HEK293 (cell line): ENCODE measurements at regions not wholly inside any gene's neighbourhood (a gene's known extent, or its start where the extent isn't known, plus 50 kb on each side); places are given as distances from the start of the nearest gene placed in this dataset.

Experiments
- CTCF ChIA-PET: fragments of 350-600 bp; formaldehyde crosslinking; extraction: SDS; loops from one replicate; lab custom pipeline; 2021; ENCODE audit warnings: antibody characterized with exemption; lab: Yijun Ruan, JAX
- POLR2A ChIA-PET: fragments of 300-600 bp; formaldehyde crosslinking; extraction: SDS; loops from one replicate; lab custom pipeline; 2020; ENCODE audit warnings: antibody characterized with exemption, inconsistent platforms; lab: Yijun Ruan, JAX
- H3K27ac ChIP-seq: fragments of 200-500 bp; sonication (Bioruptor generic); 2 replicates; pipeline ENCODE4 v1.5.1; 2014; ENCODE audit warnings: low read depth, low read length, control low read depth, inconsistent platforms; ENCODE audit errors: extremely low read depth
- H3K36me3 ChIP-seq, 2 experiments: fragments of 200-500 bp in 1 of 2; sonication (Bioruptor generic) in 1 of 2; 1 replicate in 1 of 2; 2 replicates in 1 of 2; pipeline ENCODE4 v1.5.1; 2014 to 2017; ENCODE audit warnings: inconsistent platforms in 2 of 2, low read length in 2 of 2; ENCODE audit not compliant: control insufficient read depth in 2 of 2, insufficient read depth in 1 of 2
- H3K4me1 ChIP-seq: fragments of 200-500 bp; sonication (Bioruptor generic); 2 replicates; pipeline ENCODE4 v1.5.1; 2014; ENCODE audit warnings: mild to moderate bottlenecking, low read length, inconsistent platforms; ENCODE audit not compliant: control insufficient read depth, insufficient read depth
- H3K4me3 ChIP-seq: 2 replicates; pipeline ENCODE4 v1.5.1; 2011; ENCODE audit warnings: low read depth, mild to moderate bottlenecking, control low read depth, low read length, moderate library complexity
- H3K9me3 ChIP-seq: fragments of 200-500 bp; sonication (Bioruptor generic); 2 replicates; pipeline ENCODE4 v1.5.1; 2014; ENCODE audit warnings: low read depth, low read length, inconsistent platforms; ENCODE audit not compliant: control insufficient read depth, insufficient read depth
- REPIN1 ChIP-seq: fragments of 450-650 bp; formaldehyde crosslinking; IDR thresholded peaks from 2 replicates; pipeline ENCODE4 v1.5.1; 2017; ENCODE audit warnings: missing biosample characterization, missing genetic modification characterization, low read depth
- SP3 ChIP-seq: fragments of 450-650 bp; formaldehyde crosslinking; IDR thresholded peaks from 2 replicates; pipeline ENCODE4 v1.5.1; 2016; ENCODE audit warnings: missing biosample characterization, missing genetic modification characterization
- WT1 ChIP-seq: fragments of 450-650 bp; formaldehyde crosslinking; IDR thresholded peaks from 2 replicates; pipeline ENCODE4 v1.5.1; 2016; ENCODE audit warnings: missing biosample characterization, missing genetic modification characterization
- ZFP3 ChIP-seq: fragments of 450-650 bp; formaldehyde crosslinking; IDR thresholded peaks from 2 replicates; pipeline ENCODE4 v1.5.1; 2016; ENCODE audit warnings: low read depth, missing biosample characterization, missing genetic modification characterization
- ZNF302 ChIP-seq: fragments of 450-650 bp; formaldehyde crosslinking; IDR thresholded peaks from 2 replicates; pipeline ENCODE4 v1.5.1; 2016; ENCODE audit warnings: missing biosample characterization, missing genetic modification characterization, low read depth
- ZNF37A ChIP-seq: fragments of 450-650 bp; IDR thresholded peaks from 2 replicates; pipeline ENCODE4 v1.5.1; 2018; ENCODE audit warnings: missing biosample characterization, missing genetic modification characterization
- ZNF544 ChIP-seq: fragments of 450-650 bp; formaldehyde crosslinking; IDR thresholded peaks from 2 replicates; pipeline ENCODE4 v1.5.0; 2017; ENCODE audit warnings: missing biosample characterization, missing genetic modification characterization
- ZNF548 ChIP-seq: fragments of 450-650 bp; formaldehyde crosslinking; IDR thresholded peaks from 2 replicates; pipeline ENCODE4 v1.5.1; 2016; ENCODE audit warnings: missing biosample characterization, missing genetic modification characterization
- ZNF658 ChIP-seq: fragments of 450-650 bp; formaldehyde crosslinking; IDR thresholded peaks from 2 replicates; pipeline ENCODE4; 2016; ENCODE audit warnings: missing biosample characterization, missing genetic modification characterization
- ZNF664 ChIP-seq: fragments of 450-650 bp; formaldehyde crosslinking; IDR thresholded peaks from 2 replicates; pipeline ENCODE4 v1.5.1; 2016; ENCODE audit warnings: missing biosample characterization, missing genetic modification characterization
- ZNF768 ChIP-seq: fragments of 450-650 bp; formaldehyde crosslinking; IDR thresholded peaks from 2 replicates; pipeline ENCODE4 v1.5.1; 2018; ENCODE audit warnings: missing biosample characterization, mild to moderate bottlenecking, missing genetic modification characterization
- ZSCAN30 ChIP-seq: fragments of 450-650 bp; IDR thresholded peaks from 2 replicates; pipeline ENCODE4 v1.5.1; 2018; ENCODE audit warnings: missing biosample characterization, mild to moderate bottlenecking, missing genetic modification characterization, moderate library complexity
- ZXDB ChIP-seq: fragments of 450-650 bp; formaldehyde crosslinking; IDR thresholded peaks from 2 replicates; pipeline ENCODE4 v1.5.1; 2016; ENCODE audit warnings: missing biosample characterization, missing genetic modification characterization
- TF ChIP-seq, protein P1 (sequence below): fragments of 450-650 bp; formaldehyde crosslinking; IDR thresholded peaks from 2 replicates; pipeline ENCODE4 v1.5.1; 2016; ENCODE audit warnings: missing biosample characterization, missing genetic modification characterization
- TF ChIP-seq, protein P2 (sequence below): fragments of 450-650 bp; formaldehyde crosslinking; IDR thresholded peaks from 2 replicates; pipeline ENCODE4 v1.5.1; 2016; ENCODE audit warnings: missing biosample characterization, missing genetic modification characterization

DNA sequence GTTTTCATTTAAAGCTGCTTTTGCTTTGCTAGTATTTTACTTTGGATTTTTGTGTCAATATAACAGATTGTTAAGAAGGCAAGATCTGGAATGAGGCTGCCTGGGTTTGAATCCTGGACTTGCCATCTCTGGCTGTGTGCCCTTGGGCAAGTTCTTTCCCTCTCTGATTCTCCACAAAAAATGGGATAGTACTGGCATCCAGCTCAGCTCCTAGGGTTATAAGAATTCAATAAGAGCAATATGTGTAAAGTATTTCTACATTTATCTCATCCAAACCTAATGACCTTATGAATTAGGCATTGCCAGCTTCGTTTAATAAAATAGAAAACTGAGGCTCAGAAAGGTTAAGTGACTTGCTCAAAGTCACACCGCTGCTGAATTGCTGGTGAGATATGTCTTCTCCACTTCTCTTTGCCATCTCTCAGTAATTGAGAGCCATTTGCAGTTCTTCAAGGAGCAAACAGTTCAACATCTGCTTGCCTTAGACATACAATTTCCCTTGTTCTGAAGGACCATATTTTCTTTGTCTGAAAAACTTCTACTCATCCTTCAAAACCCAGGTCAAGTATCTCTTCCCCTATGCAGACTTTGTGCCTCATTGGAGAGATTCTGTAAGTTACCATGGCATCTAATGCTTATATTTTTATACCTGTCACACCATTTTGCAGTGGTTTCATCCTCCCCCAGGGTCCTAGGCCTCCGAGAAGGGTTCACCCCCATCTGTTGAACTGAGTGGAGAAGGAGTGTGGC is 80.8 kb upstream of the TLE3 start:
- peaks cover 5% of the 10 kb centered on the region for H3K4me1 ChIP-seq
- TF ChIP-seq ZNF768 (peak; percentile 51; the same call in 1 of the 2 replicates), ZNF548 (tag by site-specific recombination) (no peak), REPIN1 (tag by site-specific recombination) (no peak), ZFP3 (tag by site-specific recombination) (peak; percentile 85), SP3 (tag by site-specific recombination) (no peak), ZNF302 (tag by site-specific recombination) (no peak), ZXDB (tag by site-specific recombination) (no peak), ZSCAN30 (tag by site-specific recombination) (no peak)
- TF ChIP-seq, protein P1, sequence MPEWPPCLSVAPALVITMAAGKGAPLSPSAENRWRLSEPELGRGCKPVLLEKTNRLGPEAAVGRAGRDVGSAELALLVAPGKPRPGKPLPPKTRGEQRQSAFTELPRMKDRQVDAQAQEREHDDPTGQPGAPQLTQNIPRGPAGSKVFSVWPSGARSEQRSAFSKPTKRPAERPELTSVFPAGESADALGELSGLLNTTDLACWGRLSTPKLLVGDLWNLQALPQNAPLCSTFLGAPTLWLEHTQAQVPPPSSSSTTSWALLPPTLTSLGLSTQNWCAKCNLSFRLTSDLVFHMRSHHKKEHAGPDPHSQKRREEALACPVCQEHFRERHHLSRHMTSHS (tag by site-specific recombination), result no peak
- TF ChIP-seq, protein P2, sequence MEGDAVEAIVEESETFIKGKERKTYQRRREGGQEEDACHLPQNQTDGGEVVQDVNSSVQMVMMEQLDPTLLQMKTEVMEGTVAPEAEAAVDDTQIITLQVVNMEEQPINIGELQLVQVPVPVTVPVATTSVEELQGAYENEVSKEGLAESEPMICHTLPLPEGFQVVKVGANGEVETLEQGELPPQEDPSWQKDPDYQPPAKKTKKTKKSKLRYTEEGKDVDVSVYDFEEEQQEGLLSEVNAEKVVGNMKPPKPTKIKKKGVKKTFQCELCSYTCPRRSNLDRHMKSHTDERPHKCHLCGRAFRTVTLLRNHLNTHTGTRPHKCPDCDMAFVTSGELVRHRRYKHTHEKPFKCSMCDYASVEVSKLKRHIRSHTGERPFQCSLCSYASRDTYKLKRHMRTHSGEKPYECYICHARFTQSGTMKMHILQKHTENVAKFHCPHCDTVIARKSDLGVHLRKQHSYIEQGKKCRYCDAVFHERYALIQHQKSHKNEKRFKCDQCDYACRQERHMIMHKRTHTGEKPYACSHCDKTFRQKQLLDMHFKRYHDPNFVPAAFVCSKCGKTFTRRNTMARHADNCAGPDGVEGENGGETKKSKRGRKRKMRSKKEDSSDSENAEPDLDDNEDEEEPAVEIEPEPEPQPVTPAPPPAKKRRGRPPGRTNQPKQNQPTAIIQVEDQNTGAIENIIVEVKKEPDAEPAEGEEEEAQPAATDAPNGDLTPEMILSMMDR (tag by site-specific recombination), result no peak
- ChIA-PET CTCF (interaction anchor here (0.7 to 1.8 kb wide), 5 partner anchors 26 to 96 kb away, joined by 3 to 4 read pairs (median 3); no protein-coding TSS in a partner anchor), POLR2A (no interaction called here)
- H3K27ac ChIP-seq, result no peak overlapping the region
- no peaks in the 10 kb centered on the region for H3K36me3 ChIP-seq
- no peak overlapping the region for H3K4me3 ChIP-seq
- no peaks in the 10 kb centered on the region for H3K9me3 ChIP-seq

DNA sequence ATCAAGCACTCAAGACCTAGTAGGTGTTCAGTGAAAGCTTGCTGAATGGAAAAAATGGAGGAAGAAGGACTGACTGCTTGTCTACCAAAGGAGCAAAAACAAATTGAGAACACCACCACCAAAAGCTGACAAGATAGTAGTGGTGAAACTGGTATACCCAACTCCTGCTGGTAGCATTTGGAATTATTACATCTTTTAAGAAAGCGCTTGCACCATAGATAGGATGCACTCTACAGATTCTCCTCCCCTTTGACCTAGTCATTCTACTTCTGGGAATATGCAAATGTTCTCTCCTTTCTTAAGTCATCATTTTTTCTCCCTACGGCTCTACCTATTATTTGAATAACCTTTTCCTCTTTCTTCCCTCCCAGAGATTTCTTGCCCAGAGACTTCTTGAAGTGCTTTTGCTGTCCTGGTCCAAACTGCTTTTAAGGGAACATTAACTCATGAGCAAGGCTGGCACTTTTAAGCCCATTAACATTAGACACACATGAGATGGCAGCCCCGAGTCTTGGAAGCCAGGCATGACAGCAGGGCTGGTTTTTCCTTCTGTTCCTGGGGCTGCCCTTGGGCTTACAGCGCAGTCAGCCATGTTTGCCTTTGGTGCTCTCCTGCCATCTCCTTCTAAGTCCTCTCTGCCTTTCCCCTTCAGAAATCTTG is 75.0 kb upstream of the TLE3 start:
- TF ChIP-seq ZNF37A (tag by site-specific recombination) (no peak), ZNF664 (tag by site-specific recombination) (peak; percentile 68)
- no peaks in the 10 kb centered on the region for H3K36me3 ChIP-seq
- no peak overlapping the region for H3K4me3 ChIP-seq
- ChIA-PET POLR2A (interaction anchor here (1.2 to 2.0 kb wide), 3 partner anchors 71 to 74 kb away, joined by 3 to 6 read pairs (median 5); no protein-coding TSS in a partner anchor), CTCF (interaction anchor here (0.6 to 2.0 kb wide), 9 partner anchors 10 to 1348 kb away, joined by 3 to 9 read pairs (median 4); no protein-coding TSS in a partner anchor)
- peaks cover 14% of the 10 kb centered on the region for H3K4me1 ChIP-seq
- H3K27ac ChIP-seq, result peak overlapping the region; percentile 57; the same call in 1 of the 2 replicates
- H3K9me3 ChIP-seq, result no peaks in the 10 kb centered on the region

DNA sequence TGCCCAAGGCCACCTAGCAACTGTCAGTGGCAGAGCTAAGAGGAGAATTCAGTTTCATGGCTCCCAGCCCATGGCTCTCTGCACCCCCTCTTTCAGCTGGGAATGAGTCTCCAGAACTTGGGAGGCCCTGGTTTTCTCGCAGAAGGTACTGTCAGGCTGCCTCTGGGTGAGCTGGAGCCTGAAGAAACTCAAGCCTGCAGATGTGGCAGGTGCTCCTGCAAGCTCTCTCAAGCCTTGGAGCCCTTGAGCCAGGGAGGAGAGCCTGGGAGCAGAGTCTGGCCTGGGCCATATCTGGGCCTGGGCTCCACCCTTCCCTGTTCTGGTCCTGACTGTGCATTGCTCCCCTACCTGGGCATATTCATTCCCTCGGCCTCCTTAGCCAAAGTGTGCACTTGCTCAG is 74.4 kb upstream of the TLE3 start:
- Histone ChIP-seq H3K27ac (peak overlapping the region; percentile 57; the same call in 1 of the 2 replicates), H3K9me3 (no peaks in the 10 kb centered on the region), H3K4me3 (no peak overlapping the region), H3K4me1 (peaks cover 14% of the 10 kb centered on the region), H3K36me3 (no peaks in the 10 kb centered on the region)
- POLR2A ChIA-PET, result interaction anchor here (1.3 to 2.0 kb wide), 3 partner anchors 61 to 73 kb away, joined by 4 to 6 read pairs (median 5); no protein-coding TSS in a partner anchor
- TF ChIP-seq WT1 (no peak), ZNF658 (no peak), ZNF544 (tag by site-specific recombination) (no peak)
- CTCF ChIA-PET, result interaction anchor here (0.6 to 2.0 kb wide), 10 partner anchors 9 to 1348 kb away, joined by 3 to 9 read pairs (median 4); no protein-coding TSS in a partner anchor
